ENCODE measurements at regions not wholly inside any gene's neighbourhood (a gene's known extent, or its start where the extent isn't known, plus 50 kb on each side); places are given as distances from the start of the nearest gene placed in this dataset.

DNA sequence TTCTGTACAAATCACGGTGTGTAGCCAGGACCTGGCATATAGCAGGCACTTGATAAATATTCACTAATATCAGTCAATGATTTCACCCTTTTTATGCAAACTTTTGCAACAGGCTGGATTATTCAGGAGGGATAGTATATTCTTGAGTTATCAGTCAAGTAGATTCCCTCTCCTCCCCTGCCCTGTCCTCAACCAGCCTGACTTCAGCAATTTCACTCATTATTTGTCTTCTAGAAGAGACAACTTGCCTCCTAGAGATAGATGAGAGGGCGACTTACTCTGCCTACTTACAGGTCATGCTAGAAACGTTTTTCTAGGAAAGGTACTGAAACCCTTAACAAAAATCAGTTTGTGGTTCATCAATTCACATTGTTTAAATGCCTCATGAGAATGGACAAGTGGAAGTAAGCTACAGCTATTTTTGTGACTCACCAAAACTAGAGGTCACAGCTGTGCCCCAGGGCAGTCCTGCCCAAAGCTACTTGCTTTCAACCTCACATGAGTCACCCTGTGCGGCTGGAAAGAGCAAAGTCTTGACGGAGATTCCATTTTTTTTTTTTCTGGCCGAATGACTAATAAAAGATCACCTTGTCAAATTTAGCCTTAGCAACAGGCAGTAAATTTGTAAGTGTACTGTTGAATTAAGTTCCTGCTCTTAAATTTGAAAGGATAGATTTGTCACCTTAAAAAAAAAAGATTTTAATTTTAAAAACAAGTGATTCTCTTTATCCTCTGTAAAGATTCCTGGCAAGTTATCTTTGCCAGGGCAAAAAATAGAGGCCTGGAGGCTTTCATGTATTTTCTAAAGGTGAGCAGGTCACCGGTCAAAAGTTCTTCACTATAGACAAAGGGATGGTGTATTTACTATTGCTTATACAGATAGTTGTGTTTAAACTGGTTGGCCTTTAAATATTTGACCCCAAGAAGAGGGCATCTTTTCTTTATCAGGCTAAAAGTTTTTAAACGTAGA lies 109.0 kb upstream of the SLC35G4 start (continued):
- TF ChIP-seq SP4 (CRISPR knock-in tag; IDR thresholded peaks at IDR 0.05) (no peak), NR2F6 (IDR thresholded peaks at IDR 0.05) (peak; percentile 99), NR2F6 (CRISPR knock-in tag; IDR thresholded peaks at IDR 0.05) (peak; percentile 94), ZNF761 (CRISPR knock-in tag; conservative IDR thresholded peaks at IDR 0.05) (no peak), ATF7-NPFF (CRISPR knock-in tag; IDR thresholded peaks at IDR 0.05; ENCODE audit: low read depth) (no peak), HDAC6 (IDR thresholded peaks at IDR 0.05; ENCODE audit: low read depth, low read length) (no peak), ZNF232 (CRISPR knock-in tag; IDR thresholded peaks at IDR 0.05; ENCODE audit: borderline replicate concordance) (no peak), PLRG1 (conservative IDR thresholded peaks at IDR 0.05) (no peak), ZNF496 (CRISPR knock-in tag; IDR thresholded peaks at IDR 0.05; ENCODE audit: insufficient replicate concordance) (no peak), RCOR2 (CRISPR knock-in tag; IDR thresholded peaks at IDR 0.05) (no peak; the same call in 1 of the 2 replicates), STAT6 (CRISPR knock-in tag; IDR thresholded peaks at IDR 0.05; ENCODE audit: borderline replicate concordance) (no peak), ZNF24 (IDR thresholded peaks at IDR 0.05) (no peak), ZBTB21 (CRISPR knock-in tag; IDR thresholded peaks at IDR 0.05) (no peak), TRIM24 (CRISPR knock-in tag; IDR thresholded peaks at IDR 0.05) (no peak), ZNF75D (CRISPR knock-in tag; IDR thresholded peaks at IDR 0.05; ENCODE audit: borderline replicate concordance) (no peak), ZNF816 (CRISPR knock-in tag; IDR thresholded peaks at IDR 0.05; ENCODE audit: borderline replicate concordance) (no peak), PCBP2 (optimal IDR thresholded peaks at IDR 0.05; ENCODE audit: low read depth, low read length, poor library complexity, severe bottlenecking) (no peak), ZFP41 (CRISPR knock-in tag; IDR thresholded peaks at IDR 0.05; ENCODE audit: borderline replicate concordance) (no peak), TCF12 (IDR thresholded peaks at IDR 0.05) (no peak), TCF12 (CRISPR knock-in tag; IDR thresholded peaks at IDR 0.05) (no peak; the same call in 1 of the 2 replicates), ELF4 (CRISPR knock-in tag; IDR thresholded peaks at IDR 0.05; ENCODE audit: borderline replicate concordance) (no peak)
- TF ChIP-seq, protein P1, sequence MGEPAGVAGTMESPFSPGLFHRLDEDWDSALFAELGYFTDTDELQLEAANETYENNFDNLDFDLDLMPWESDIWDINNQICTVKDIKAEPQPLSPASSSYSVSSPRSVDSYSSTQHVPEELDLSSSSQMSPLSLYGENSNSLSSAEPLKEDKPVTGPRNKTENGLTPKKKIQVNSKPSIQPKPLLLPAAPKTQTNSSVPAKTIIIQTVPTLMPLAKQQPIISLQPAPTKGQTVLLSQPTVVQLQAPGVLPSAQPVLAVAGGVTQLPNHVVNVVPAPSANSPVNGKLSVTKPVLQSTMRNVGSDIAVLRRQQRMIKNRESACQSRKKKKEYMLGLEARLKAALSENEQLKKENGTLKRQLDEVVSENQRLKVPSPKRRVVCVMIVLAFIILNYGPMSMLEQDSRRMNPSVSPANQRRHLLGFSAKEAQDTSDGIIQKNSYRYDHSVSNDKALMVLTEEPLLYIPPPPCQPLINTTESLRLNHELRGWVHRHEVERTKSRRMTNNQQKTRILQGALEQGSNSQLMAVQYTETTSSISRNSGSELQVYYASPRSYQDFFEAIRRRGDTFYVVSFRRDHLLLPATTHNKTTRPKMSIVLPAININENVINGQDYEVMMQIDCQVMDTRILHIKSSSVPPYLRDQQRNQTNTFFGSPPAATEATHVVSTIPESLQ (CRISPR knock-in tag; conservative IDR thresholded peaks at IDR 0.05) = no peak
- TF ChIP-seq, protein P2, sequence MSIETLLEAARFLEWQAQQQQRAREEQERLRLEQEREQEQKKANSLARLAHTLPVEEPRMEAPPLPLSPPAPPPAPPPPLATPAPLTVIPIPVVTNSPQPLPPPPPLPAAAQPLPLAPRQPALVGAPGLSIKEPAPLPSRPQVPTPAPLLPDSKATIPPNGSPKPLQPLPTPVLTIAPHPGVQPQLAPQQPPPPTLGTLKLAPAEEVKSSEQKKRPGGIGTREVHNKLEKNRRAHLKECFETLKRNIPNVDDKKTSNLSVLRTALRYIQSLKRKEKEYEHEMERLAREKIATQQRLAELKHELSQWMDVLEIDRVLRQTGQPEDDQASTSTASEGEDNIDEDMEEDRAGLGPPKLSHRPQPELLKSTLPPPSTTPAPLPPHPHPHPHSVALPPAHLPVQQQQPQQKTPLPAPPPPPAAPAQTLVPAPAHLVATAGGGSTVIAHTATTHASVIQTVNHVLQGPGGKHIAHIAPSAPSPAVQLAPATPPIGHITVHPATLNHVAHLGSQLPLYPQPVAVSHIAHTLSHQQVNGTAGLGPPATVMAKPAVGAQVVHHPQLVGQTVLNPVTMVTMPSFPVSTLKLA (IDR thresholded peaks at IDR 0.05) = no peak
- TF ChIP-seq, protein P3, sequence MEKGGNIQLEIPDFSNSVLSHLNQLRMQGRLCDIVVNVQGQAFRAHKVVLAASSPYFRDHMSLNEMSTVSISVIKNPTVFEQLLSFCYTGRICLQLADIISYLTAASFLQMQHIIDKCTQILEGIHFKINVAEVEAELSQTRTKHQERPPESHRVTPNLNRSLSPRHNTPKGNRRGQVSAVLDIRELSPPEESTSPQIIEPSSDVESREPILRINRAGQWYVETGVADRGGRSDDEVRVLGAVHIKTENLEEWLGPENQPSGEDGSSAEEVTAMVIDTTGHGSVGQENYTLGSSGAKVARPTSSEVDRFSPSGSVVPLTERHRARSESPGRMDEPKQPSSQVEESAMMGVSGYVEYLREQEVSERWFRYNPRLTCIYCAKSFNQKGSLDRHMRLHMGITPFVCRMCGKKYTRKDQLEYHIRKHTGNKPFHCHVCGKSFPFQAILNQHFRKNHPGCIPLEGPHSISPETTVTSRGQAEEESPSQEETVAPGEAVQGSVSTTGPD (CRISPR knock-in tag; IDR thresholded peaks at IDR 0.05) = no peak
